ENCODE measurements at regions not wholly inside any gene's neighbourhood (a gene's known extent, or its start where the extent isn't known, plus 50 kb on each side); places are given as distances from the start of the nearest gene placed in this dataset.

- no peak for DNase-seq
These were observed 1829.0 kb upstream of the PCDH7 start for GRCh38 chr4:28890949-28891775.

- no peak for DNase-seq
These were observed 1806.7 kb upstream of the PCDH7 start for GRCh38 chr4:28913466-28913865.

- no peak for DNase-seq
These were observed 1803.6 kb upstream of the PCDH7 start for GRCh38 chr4:28916585-28916984.

GRCh38 chr4:28918871-28919270 lies 1801.3 kb upstream of the PCDH7 start:
- no peak for DNase-seq

- no peak for DNase-seq
These were observed 1798.3 kb upstream of the PCDH7 start for GRCh38 chr4:28921886-28922285.

- no peak for DNase-seq
These were observed 1794.0 kb upstream of the PCDH7 start for GRCh38 chr4:28926156-28926555.

GRCh38 chr4:28942631-28943030 lies 1777.5 kb upstream of the PCDH7 start:
- DNase-seq: no peak

GRCh38 chr4:28947374-28947773 lies 1772.8 kb upstream of the PCDH7 start:
- DNase-seq: no peak

- DNase-seq: no peak
These were observed 1771.7 kb upstream of the PCDH7 start for GRCh38 chr4:28948501-28948900.

- DNase-seq: no peak
These were observed 1753.2 kb upstream of the PCDH7 start for GRCh38 chr4:28966982-28967381.

GRCh38 chr4:28973587-28974350 lies 1746.4 kb upstream of the PCDH7 start:
- DNase-seq: no peak

GRCh38 chr4:28976369-28976768 lies 1743.8 kb upstream of the PCDH7 start:
- no peak for DNase-seq

- no peak for DNase-seq
These were observed 1718.0 kb upstream of the PCDH7 start for GRCh38 chr4:29002151-29002550.

- DNase-seq: no peak
These were observed 1714.3 kb upstream of the PCDH7 start for GRCh38 chr4:29005838-29006237.

- no peak for DNase-seq
These were observed 1710.3 kb upstream of the PCDH7 start for GRCh38 chr4:29009908-29010307.

- DNase-seq: no peak
These were observed 1706.8 kb upstream of the PCDH7 start for GRCh38 chr4:29013341-29013740.

GRCh38 chr4:29014555-29014954 lies 1705.6 kb upstream of the PCDH7 start:
- DNase-seq: no peak

GRCh38 chr4:29033703-29034102 lies 1686.5 kb upstream of the PCDH7 start:
- DNase-seq: no peak

GRCh38 chr4:29037501-29037900 lies 1682.7 kb upstream of the PCDH7 start:
- no peak for DNase-seq

GRCh38 chr4:29043411-29043810 lies 1676.8 kb upstream of the PCDH7 start:
- DNase-seq: no peak

GRCh38 chr4:29046186-29046585 lies 1674.0 kb upstream of the PCDH7 start:
- no peak for DNase-seq

- no peak for DNase-seq
These were observed 1673.4 kb upstream of the PCDH7 start for GRCh38 chr4:29046781-29047180.

- DNase-seq: no peak
These were observed 1672.7 kb upstream of the PCDH7 start for GRCh38 chr4:29047341-29048041.

Data from bone marrow (tissue), 2 donors.